SU-DHL-6 (cell line): ENCODE measurements at regions not wholly inside any gene's neighbourhood (a gene's known extent, or its start where the extent isn't known, plus 50 kb on each side); places are given as distances from the start of the nearest gene placed in this dataset.

ENCODE experiments used
- H2AFZ ChIP-seq: fragments of 200-600 bp; sonication (generic); 2 replicates; pipeline ENCODE4 v1.6.1; 2014; ENCODE audit warnings: low read depth, mild to moderate bottlenecking, moderate library complexity, mixed read lengths, antibody characterized with exemption, low read length; ENCODE audit not compliant: severe bottlenecking
- H3F3A ChIP-seq: fragments of 200-600 bp; shearing (Covaris generic); 2 replicates; pipeline ENCODE4 v1.6.0; 2016; ENCODE audit warnings: antibody characterized with exemption, mild to moderate bottlenecking; ENCODE audit not compliant: insufficient read depth
- H3K27ac ChIP-seq: fragments of 200-600 bp; sonication (generic); 2 replicates; pipeline ENCODE4 v1.5.1; 2016; ENCODE audit warnings: low read depth, mild to moderate bottlenecking, low read length, moderate library complexity, mixed read lengths
- H3K27me3 ChIP-seq: fragments of 200-600 bp; sonication (generic), shearing (Covaris generic); 2 replicates; pipeline ENCODE4 v1.6.0; 2014; ENCODE audit warnings: mild to moderate bottlenecking, low read length
- H3K36me3 ChIP-seq: fragments of 200-600 bp; sonication (generic); 2 replicates; pipeline ENCODE4 v1.6.1; 2014; ENCODE audit warnings: mild to moderate bottlenecking, low read length, mixed read lengths
- H3K4me2 ChIP-seq: fragments of 300-600, 200-600 bp; shearing (Covaris generic), sonication (generic); 2 replicates; pipeline ENCODE4 v1.6.0; 2014; ENCODE audit warnings: low read length, low read depth, mild to moderate bottlenecking; ENCODE audit not compliant: poor library complexity, severe bottlenecking
- H3K4me3 ChIP-seq: fragments of 200-600 bp; sonication (generic); 2 replicates; pipeline ENCODE4 v1.5.1; 2014; ENCODE audit warnings: antibody characterized with exemption, low read length, mild to moderate bottlenecking, mixed read lengths; ENCODE audit not compliant: insufficient read depth, poor library complexity, severe bottlenecking
- H3K79me2 ChIP-seq: fragments of 200-600 bp; sonication (generic); 2 replicates; pipeline ENCODE4 v1.6.1; 2014; ENCODE audit warnings: mild to moderate bottlenecking, low read length, moderate library complexity; ENCODE audit not compliant: insufficient read depth
- H3K9ac ChIP-seq: fragments of 200-600 bp; sonication (generic); 2 replicates; pipeline ENCODE4 v1.7.0; 2014; ENCODE audit warnings: mild to moderate bottlenecking, low read length
- H3K9me2 ChIP-seq: fragments of 200-600 bp; sonication (generic); replicated peaks from 2 replicates; pipeline ENCODE4 v1.6.1; 2014; ENCODE audit warnings: low read length; ENCODE audit not compliant: insufficient read depth
- H3K9me3 ChIP-seq: fragments of 200-600 bp; sonication (generic); 2 replicates; pipeline ENCODE4 v1.6.1; 2014; ENCODE audit warnings: low read length, mixed read lengths; ENCODE audit not compliant: insufficient read depth
- H4K20me1 ChIP-seq: fragments of 200-600 bp; sonication (generic); 2 replicates; pipeline ENCODE4 v1.6.1; 2014; ENCODE audit warnings: low read depth, mild to moderate bottlenecking, antibody characterized with exemption, low read length, moderate library complexity, mixed read lengths
- CTCF ChIP-seq: fragments of 200-600 bp; sonication (generic); IDR thresholded peaks from one replicate; pipeline ENCODE4 v1.5.1; 2017; ENCODE audit warnings: antibody characterized with exemption, mild to moderate bottlenecking, low read length, moderate library complexity; ENCODE audit not compliant: insufficient read depth, poor library complexity, severe bottlenecking
- EZH2phosphoT487 ChIP-seq: fragments of 200-600 bp; sonication (generic), shearing (Covaris generic); conservative IDR thresholded peaks from 2 replicates; pipeline ENCODE4 v1.6.1; 2018; ENCODE audit warnings: mild to moderate bottlenecking, antibody characterized with exemption, low read length, moderate library complexity, mixed read lengths

GRCh38 chr10:28385748-28386502 lies 83.1 kb upstream of the MPP7 start:
- no peak overlapping the region for H3K9ac ChIP-seq

GRCh38 chr10:28386503-28386868 lies 83.6 kb upstream of the MPP7 start:
- Histone ChIP-seq H3K27ac (no peak overlapping the region), H3K9me3 (no peaks in the 10 kb centered on the region), H3K4me2 (no peak overlapping the region), H3K79me2 (no peaks in the 10 kb centered on the region), H3K27me3 (no peaks in the 10 kb centered on the region), H3K36me3 (no peaks in the 10 kb centered on the region), H3K4me3 (no peak overlapping the region), H3F3A (no peaks in the 10 kb centered on the region), H4K20me1 (no peaks in the 10 kb centered on the region), H2AFZ (no peak overlapping the region), H3K9me2 (no peaks in the 10 kb centered on the region), H3K9ac (no peak overlapping the region)
- TF ChIP-seq CTCF (no peak), EZH2phosphoT487 (no peak)

More at GRCh38 chr10:28385748-28386502, 83.1 kb upstream of the MPP7 start:
- Histone ChIP-seq H3K36me3 (no peaks in the 10 kb centered on the region), H3K27me3 (no peaks in the 10 kb centered on the region), H3K4me2 (no peak overlapping the region), H3K79me2 (no peaks in the 10 kb centered on the region), H3K4me3 (no peak overlapping the region), H3K9me3 (no peaks in the 10 kb centered on the region), H4K20me1 (no peaks in the 10 kb centered on the region), H3F3A (no peaks in the 10 kb centered on the region), H3K9me2 (no peaks in the 10 kb centered on the region), H3K27ac (no peak overlapping the region), H2AFZ (no peak overlapping the region)
- TF ChIP-seq CTCF = no peak
- TF ChIP-seq EZH2phosphoT487 = no peak

- H2AFZ ChIP-seq = no peak overlapping the region
These were observed 84.3 kb upstream of the MPP7 start for GRCh38 chr10:28387140-28387539.

More at GRCh38 chr10:28387140-28387539, 84.3 kb upstream of the MPP7 start:
- Histone ChIP-seq H3K27ac (no peak overlapping the region), H3K79me2 (no peaks in the 10 kb centered on the region), H3K4me2 (no peak overlapping the region), H3K9me3 (no peaks in the 10 kb centered on the region), H3K36me3 (no peaks in the 10 kb centered on the region), H4K20me1 (no peaks in the 10 kb centered on the region), H3K9me2 (no peaks in the 10 kb centered on the region), H3K4me3 (no peak overlapping the region), H3K9ac (no peak overlapping the region), H3K27me3 (no peaks in the 10 kb centered on the region), H3F3A (no peaks in the 10 kb centered on the region)
- no peak for TF ChIP-seq CTCF
- no peak for TF ChIP-seq EZH2phosphoT487
